DOHH2 (cell line): ENCODE measurements at regions not wholly inside any gene's neighbourhood (a gene's known extent, or its start where the extent isn't known, plus 50 kb on each side); places are given as distances from the start of the nearest gene placed in this dataset.

Experiments
- H3F3A ChIP-seq: fragments of 200-600 bp; sonication (generic), shearing (Covaris generic); 2 replicates; pipeline ENCODE4 v1.6.0; 2016; ENCODE audit warnings: antibody characterized with exemption, mild to moderate bottlenecking; ENCODE audit not compliant: control insufficient read depth, insufficient read depth
- H3K27ac ChIP-seq: fragments of 200-600 bp; sonication (generic); 2 replicates; pipeline ENCODE4 v1.5.1; 2014; ENCODE audit warnings: low read depth, mild to moderate bottlenecking, low read length, moderate library complexity
- H3K27me3 ChIP-seq: fragments of 200-600 bp; sonication (generic); 2 replicates; pipeline ENCODE4 v1.6.1; 2014; ENCODE audit warnings: mild to moderate bottlenecking, low read length, mixed read lengths; ENCODE audit not compliant: control insufficient read depth
- H3K36me3 ChIP-seq: fragments of 200-600 bp; sonication (generic); 2 replicates; pipeline ENCODE4 v1.6.1; 2014; ENCODE audit warnings: mild to moderate bottlenecking, low read length, moderate library complexity, mixed read lengths; ENCODE audit not compliant: control insufficient read depth
- H3K4me1 ChIP-seq: fragments of 200-600 bp; sonication (generic); 2 replicates; pipeline ENCODE4 v1.6.1; 2014; ENCODE audit warnings: mild to moderate bottlenecking, low read length, mixed read lengths; ENCODE audit not compliant: control insufficient read depth
- H3K4me2 ChIP-seq: fragments of 200-600 bp; sonication (generic); 2 replicates; pipeline ENCODE4 v1.6.0; 2014; ENCODE audit warnings: mild to moderate bottlenecking, low read length, moderate library complexity
- H3K4me3 ChIP-seq: fragments of 200-600 bp; sonication (generic); 2 replicates; pipeline ENCODE4 v1.5.1; 2014; ENCODE audit warnings: mild to moderate bottlenecking, low read length, mixed read lengths
- H3K79me2 ChIP-seq: fragments of 200-600 bp; sonication (generic); 2 replicates; pipeline ENCODE4 v1.6.1; 2014; ENCODE audit warnings: mild to moderate bottlenecking, low read length, mixed read lengths; ENCODE audit not compliant: control insufficient read depth
- H3K9me2 ChIP-seq: fragments of 200-600 bp; sonication (generic); replicated peaks from 2 replicates; pipeline ENCODE4 v1.6.1; 2014; ENCODE audit warnings: mild to moderate bottlenecking, low read length, mixed read lengths; ENCODE audit not compliant: control insufficient read depth
- H3K9me3 ChIP-seq: fragments of 200-600 bp; sonication (generic); 2 replicates; pipeline ENCODE4 v1.6.1; 2014; ENCODE audit warnings: antibody characterized with exemption, low read length, mixed read lengths; ENCODE audit not compliant: control insufficient read depth, insufficient read depth
- H4K20me1 ChIP-seq: fragments of 200-600 bp; sonication (generic); 2 replicates; pipeline ENCODE4 v1.6.0; 2014; ENCODE audit warnings: low read depth, mild to moderate bottlenecking, antibody characterized with exemption, low read length, moderate library complexity; ENCODE audit not compliant: control insufficient read depth, insufficient read depth
- CTCF ChIP-seq: fragments of 200-600 bp; sonication (generic); IDR thresholded peaks from one replicate; pipeline ENCODE4 v1.5.1; 2014; ENCODE audit warnings: antibody characterized with exemption, mild to moderate bottlenecking, low read depth, low read length; ENCODE audit not compliant: poor library complexity, severe bottlenecking
- EZH2phosphoT487 ChIP-seq: fragments of 200-600 bp; sonication (generic); IDR thresholded peaks from 2 replicates; pipeline ENCODE4 v1.6.1; 2017; ENCODE audit warnings: borderline replicate concordance, mild to moderate bottlenecking, antibody characterized with exemption, low read length, moderate library complexity, mixed read lengths

DNA sequence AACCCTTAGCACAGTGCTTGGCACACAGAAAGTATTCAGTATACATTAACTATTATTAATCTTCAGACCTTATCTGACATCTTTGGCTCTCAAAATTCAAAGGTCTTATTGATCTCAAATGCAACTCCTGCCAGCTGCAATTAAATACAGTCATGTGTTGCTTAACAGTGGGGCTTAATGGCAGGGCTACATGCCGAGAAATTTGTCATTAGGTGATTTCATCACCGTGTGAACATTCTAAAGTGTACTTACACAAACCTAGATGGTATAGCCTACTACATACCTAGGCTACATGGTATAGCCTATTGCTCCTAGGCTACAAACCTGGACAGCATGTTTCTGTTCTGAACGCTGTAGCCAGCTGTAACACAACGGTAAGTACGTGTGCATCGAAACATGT is 156.3 kb upstream of the TMCC3 start:
- Histone ChIP-seq H4K20me1 (no peaks in the 10 kb centered on the region), H3K9me3 (peaks cover 8% of the 10 kb centered on the region; the same call in 1 of the 2 replicates), H3K4me3 (peak overlapping the region; percentile 25), H3K9me2 (no peaks in the 10 kb centered on the region), H3K36me3 (peaks cover 9% of the 10 kb centered on the region), H3K4me2 (peak overlapping the region; percentile 65), H3K4me1 (peaks cover 24% of the 10 kb centered on the region), H3K27me3 (no peaks in the 10 kb centered on the region), H3F3A (no peaks in the 10 kb centered on the region), H3K79me2 (no peaks in the 10 kb centered on the region), H3K27ac (peak overlapping the region; percentile 61)
- TF ChIP-seq EZH2phosphoT487 (no peak), CTCF (no peak)

DNA sequence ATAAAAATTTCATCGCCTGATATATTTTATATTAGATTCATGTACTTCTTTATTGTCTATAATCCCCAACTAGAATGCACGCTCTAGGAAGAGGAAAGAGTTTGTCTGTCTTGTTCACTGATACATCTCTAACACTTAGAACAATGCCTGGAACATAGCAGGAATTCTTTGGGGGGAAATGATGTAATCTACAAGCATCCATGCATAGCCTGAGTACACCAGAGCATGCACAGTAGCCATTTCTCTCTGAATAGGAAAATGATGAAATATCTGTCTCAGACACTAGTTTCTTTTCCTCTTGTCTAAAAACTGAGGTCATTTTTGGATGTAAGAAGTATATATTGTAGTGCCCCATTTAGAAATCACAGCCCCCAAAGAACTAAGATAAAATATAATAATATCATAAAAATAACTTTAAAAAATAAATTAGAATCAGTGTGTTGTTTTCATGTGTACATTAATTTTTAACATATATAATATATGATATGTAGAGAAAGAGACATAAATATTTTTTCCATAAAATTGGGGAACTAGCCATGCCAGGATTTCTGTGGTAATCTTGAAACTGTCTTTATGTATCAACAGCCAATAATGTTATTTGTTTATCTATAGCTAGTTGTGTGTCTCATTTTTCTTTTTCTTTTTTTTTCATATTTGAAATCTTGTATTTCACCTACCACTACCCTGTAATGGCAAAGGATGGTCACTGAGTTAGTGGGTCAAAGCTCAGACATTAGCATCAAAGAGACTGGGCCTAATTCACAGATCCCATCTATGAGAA is 155.6 kb upstream of the TMCC3 start:
- no peaks in the 10 kb centered on the region for H3K79me2 ChIP-seq
- H3K9me3 ChIP-seq, result peaks cover 2% of the 10 kb centered on the region; the same call in 1 of the 2 replicates
- no peaks in the 10 kb centered on the region for H4K20me1 ChIP-seq
- no peaks in the 10 kb centered on the region for H3K9me2 ChIP-seq
- H3K27me3 ChIP-seq, result no peaks in the 10 kb centered on the region
- no peaks in the 10 kb centered on the region for H3F3A ChIP-seq
- H3K36me3 ChIP-seq, result peaks cover 7% of the 10 kb centered on the region
- TF ChIP-seq CTCF, result no peak
- TF ChIP-seq EZH2phosphoT487, result no peak
- peaks cover 24% of the 10 kb centered on the region for H3K4me1 ChIP-seq
- peak overlapping the region; percentile 65 for H3K4me2 ChIP-seq
- peak overlapping the region; percentile 61 for H3K27ac ChIP-seq
- peak overlapping the region; percentile 34 for H3K4me3 ChIP-seq

DNA sequence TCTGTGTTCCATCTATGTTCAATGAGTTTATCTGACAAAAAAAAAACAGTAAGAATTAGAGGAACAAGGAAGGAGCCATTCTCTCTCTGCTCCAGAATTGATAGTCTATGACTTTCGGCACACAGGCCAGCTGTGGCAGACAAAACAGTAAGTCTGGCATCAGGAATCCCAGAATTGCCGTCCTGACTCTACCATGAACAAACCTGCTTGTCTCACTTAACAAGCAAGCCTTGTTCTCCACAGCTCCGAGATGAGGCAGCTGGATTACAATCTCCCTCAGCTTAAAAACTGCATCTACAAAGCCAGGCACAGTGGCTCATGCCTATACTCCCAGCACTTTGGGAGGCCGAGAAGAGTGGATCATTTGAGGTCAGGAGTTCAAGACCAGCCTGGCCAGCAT is 153.6 kb upstream of the TMCC3 start:
- Histone ChIP-seq H3K9me2 (no peaks in the 10 kb centered on the region), H3K36me3 (peaks cover 7% of the 10 kb centered on the region), H3K9me3 (no peaks in the 10 kb centered on the region), H3K79me2 (no peaks in the 10 kb centered on the region), H3F3A (no peaks in the 10 kb centered on the region), H3K4me1 (peaks cover 24% of the 10 kb centered on the region), H3K4me2 (no peak overlapping the region), H4K20me1 (no peaks in the 10 kb centered on the region), H3K4me3 (no peak overlapping the region), H3K27ac (no peak overlapping the region), H3K27me3 (no peaks in the 10 kb centered on the region)
- TF ChIP-seq CTCF (no peak), EZH2phosphoT487 (no peak)
